SK-N-SH (cell line): ENCODE measurements at regions not wholly inside any gene's neighbourhood (a gene's known extent, or its start where the extent isn't known, plus 50 kb on each side); places are given as distances from the start of the nearest gene placed in this dataset.

Experiments used
- CTCF ChIA-PET: fragments of 300-600, 350-600 bp; formaldehyde crosslinking; extraction: SDS; loops from one replicate; lab custom pipeline; 2021; lab: Yijun Ruan, JAX
- POLR2A ChIA-PET: fragments of 350-600 bp; sonication (Branson Sonifier 250); formaldehyde crosslinking; extraction: SDS; loops from one replicate; lab custom pipeline; 2020; ENCODE audit warnings: antibody characterized with exemption, inconsistent platforms; lab: Yijun Ruan, JAX
- DNase-seq: peaks from one replicate; pipeline ENCODE4 v3.0.0; 2012
- H2AFZ ChIP-seq: fragments of 200-600 bp; sonication (generic); 2 replicates; pipeline ENCODE4 v1.8.1; 2016; ENCODE audit warnings: antibody characterized with exemption, mild to moderate bottlenecking, low read depth
- H3F3A ChIP-seq: fragments of 200-600 bp; sonication (generic); replicated peaks from 2 replicates; pipeline ENCODE3; 2016; ENCODE audit warnings: antibody characterized with exemption, mild to moderate bottlenecking; ENCODE audit not compliant: insufficient read depth
- H3K27ac ChIP-seq, 2 experiments: fragments of 200-500 bp in 1 of 2; fragments of 200-600 bp in 1 of 2; sonication (Bioruptor generic) in 1 of 2; sonication (generic), shearing (Covaris generic) in 1 of 2; 2 replicates each; pipeline versions ENCODE4 v1.5.1 to v1.6.1; 2014 to 2016; ENCODE audit warnings: low read depth in 2 of 2, inconsistent platforms in 1 of 2, low read length in 1 of 2, mild to moderate bottlenecking in 1 of 2, mixed read lengths in 1 of 2
- H3K27me3 ChIP-seq: fragments of 200-600 bp; sonication (generic), shearing (Covaris generic); 2 replicates; pipeline ENCODE4 v1.6.1; 2016; ENCODE audit warnings: mixed run types; ENCODE audit not compliant: insufficient read depth
- H3K36me3 ChIP-seq, 2 experiments: fragments of 200-500 bp in 1 of 2; fragments of 200-600 bp in 1 of 2; sonication (Bioruptor generic) in 1 of 2; sonication (generic) in 1 of 2; replicated peaks in 1 of 2; 2 replicates each; pipeline versions ENCODE3 to v1.5.1; 2014 to 2016; ENCODE audit warnings: low read length in 1 of 2, mild to moderate bottlenecking in 1 of 2; ENCODE audit not compliant: insufficient read depth in 2 of 2, control insufficient read depth in 1 of 2
- H3K4me1 ChIP-seq, 2 experiments: fragments of 200-500 bp in 1 of 2; fragments of 200-600 bp in 1 of 2; sonication (Bioruptor generic) in 1 of 2; sonication (generic), shearing (Covaris generic) in 1 of 2; 2 replicates each; pipeline versions ENCODE4 v1.5.1 to v1.6.1; 2014 to 2016; ENCODE audit warnings: low read depth in 1 of 2, low read length in 1 of 2, mixed run types in 1 of 2; ENCODE audit not compliant: insufficient read depth in 2 of 2, control insufficient read depth in 1 of 2
- H3K4me2 ChIP-seq: fragments of 200-600 bp; sonication (generic), shearing (Covaris generic); 2 replicates; pipeline ENCODE4 v1.6.1; 2017; ENCODE audit warnings: mixed run types
- H3K4me3 ChIP-seq, 2 experiments: fragments of 200-500 bp in 1 of 2; fragments of 200-600 bp in 1 of 2; sonication (Bioruptor generic) in 1 of 2; sonication (generic), shearing (Covaris generic) in 1 of 2; 2 replicates each; pipeline versions ENCODE4 v1.5.1 to v1.8.1; 2014 to 2016; ENCODE audit warnings: low read depth in 2 of 2, inconsistent platforms in 1 of 2, low read length in 1 of 2, mild to moderate bottlenecking in 1 of 2, mixed read lengths in 1 of 2, moderate library complexity in 1 of 2
- H3K79me2 ChIP-seq: fragments of 200-600 bp; sonication (generic); 2 replicates; pipeline ENCODE4 v1.8.1; 2017; ENCODE audit warnings: mild to moderate bottlenecking; ENCODE audit not compliant: insufficient read depth
- H3K9ac ChIP-seq: fragments of 200-600 bp; sonication (generic); 2 replicates; pipeline ENCODE4 v1.6.1; 2017; ENCODE audit warnings: mixed run types
- H3K9me2 ChIP-seq: fragments of 200-600 bp; sonication (generic); 2 replicates; pipeline ENCODE4 v1.6.1; 2017; ENCODE audit warnings: mixed run types
- H3K9me3 ChIP-seq: fragments of 200-600 bp; sonication (generic); 2 replicates; pipeline ENCODE4 v1.6.1; 2017; ENCODE audit warnings: mixed run types, mild to moderate bottlenecking, moderate library complexity
- H4K20me1 ChIP-seq: fragments of 200-600 bp; sonication (generic); 2 replicates; pipeline ENCODE4 v1.6.1; 2017; ENCODE audit warnings: mild to moderate bottlenecking, mixed run types; ENCODE audit not compliant: insufficient read depth
- CHD2 ChIP-seq: fragments of 150-350 bp; IDR thresholded peaks from 2 replicates; pipeline ENCODE4 v1.6.1; 2018; ENCODE audit warnings: low read length; ENCODE audit not compliant: partially characterized antibody
- CTCF ChIP-seq: fragments of 200-600 bp; sonication (generic); IDR thresholded peaks from 2 replicates; pipeline ENCODE4 v1.6.1; 2017; ENCODE audit warnings: antibody characterized with exemption, mild to moderate bottlenecking, moderate library complexity
- ELF1 ChIP-seq: IDR thresholded peaks from 2 replicates; pipeline ENCODE4 v1.4.0; 2012
- EP300 ChIP-seq, 2 experiments: IDR thresholded peaks; 2 replicates each; pipeline versions ENCODE4 v1.4.0 to v1.6.1; 2012; ENCODE audit warnings: borderline replicate concordance in 1 of 2, low read depth in 1 of 2, low read length in 1 of 2
- GATA2 ChIP-seq: sonication (generic); formaldehyde crosslinking; IDR thresholded peaks from 2 replicates; pipeline ENCODE4 v1.5.0; 2020; ENCODE audit warnings: mild to moderate bottlenecking, missing genetic modification reagents
- JUND ChIP-seq: IDR thresholded peaks from 2 replicates; pipeline ENCODE4 v1.4.0; 2012
- MAX ChIP-seq: IDR thresholded peaks from 2 replicates; pipeline ENCODE4 v1.4.0; 2012; ENCODE audit warnings: low read depth
- MEF2A ChIP-seq: IDR thresholded peaks from 2 replicates; pipeline ENCODE4 v1.4.0; 2012; ENCODE audit warnings: low read depth, borderline replicate concordance
- NFIC ChIP-seq: IDR thresholded peaks from 2 replicates; pipeline ENCODE4 v1.4.0; 2012; ENCODE audit warnings: borderline replicate concordance
- RXRA ChIP-seq: IDR thresholded peaks from 2 replicates; pipeline ENCODE4 v1.4.0; 2012; ENCODE audit warnings: low read depth, mild to moderate bottlenecking, borderline replicate concordance
- TAF1 ChIP-seq: IDR thresholded peaks from 2 replicates; pipeline ENCODE4 v1.6.1; 2012; ENCODE audit warnings: low read depth, mild to moderate bottlenecking, low read length, moderate library complexity, borderline replicate concordance
- USF1 ChIP-seq: IDR thresholded peaks from 2 replicates; pipeline ENCODE4 v1.4.0; 2012; ENCODE audit warnings: low read depth, borderline replicate concordance
- YY1 ChIP-seq: IDR thresholded peaks from 2 replicates; pipeline ENCODE4 v1.4.0; 2012; ENCODE audit warnings: low read depth, mild to moderate bottlenecking
- WGBS: methylation state at CpG from one replicate; pipeline ENCODE4 v1.1.6; 2017; ENCODE audit warnings: low lambda C conversion rate; 5-methylcytosine and 5-hydroxymethylcytosine counted together

- H3K4me1 ChIP-seq, result no peaks in the 10 kb centered on the region; a peak in 2 of 4 replicates
- H3K4me2 ChIP-seq, result no peak overlapping the region
- no peaks in the 10 kb centered on the region for H3K27me3 ChIP-seq
- H3K36me3 ChIP-seq, result no peaks in the 10 kb centered on the region
- no peaks in the 10 kb centered on the region for H3F3A ChIP-seq
- H3K9me3 ChIP-seq, result no peaks in the 10 kb centered on the region
- no peak overlapping the region for H3K9ac ChIP-seq
- DNase-seq, result no peak
- POLR2A ChIA-PET, result no interaction called here
- H3K4me3 ChIP-seq, result no peak overlapping the region
- H3K27ac ChIP-seq, result no peak overlapping the region
- WGBS, result 78% methylated on average over 1 of the region's 1 CpG
- TF ChIP-seq TAF1 (no peak), NFIC (no peak), MAX (no peak), EP300 (IDR thresholded peaks at IDR 0.05; ENCODE audit: borderline replicate concordance in 1 of 2, low read depth in 1 of 2, low read length in 1 of 2) (no peak), CTCF (no peak), MEF2A (no peak), YY1 (no peak), CHD2 (no peak), RXRA (no peak), USF1 (no peak)
- TF ChIP-seq, all 33 proteins: peak for 0
- H4K20me1 ChIP-seq, result no peaks in the 10 kb centered on the region
- H2AFZ ChIP-seq, result no peak overlapping the region
- CTCF ChIA-PET, result no interaction called here
- H3K9me2 ChIP-seq, result no peaks in the 10 kb centered on the region
- H3K79me2 ChIP-seq, result no peaks in the 10 kb centered on the region
Measured at GRCh38 chr4:141921293-141921692, 284.9 kb downstream of the IL15 start.

- Histone ChIP-seq H3K27ac (no peak overlapping the region), H3K4me3 (no peak overlapping the region), H4K20me1 (no peaks in the 10 kb centered on the region), H3K9me2 (no peaks in the 10 kb centered on the region), H3K4me1 (peaks cover 0 to 5% of the 10 kb centered on the region in 2 experiments; a peak in 2 of 4 replicates), H3K4me2 (no peak overlapping the region), H3K9ac (no peak overlapping the region), H3F3A (no peaks in the 10 kb centered on the region), H3K79me2 (no peaks in the 10 kb centered on the region), H3K9me3 (no peaks in the 10 kb centered on the region), H3K27me3 (no peaks in the 10 kb centered on the region), H3K36me3 (no peaks in the 10 kb centered on the region), H2AFZ (no peak overlapping the region)
- WGBS, result 88% methylated on average over 2 of the region's 2 CpGs
- CTCF ChIA-PET, result no interaction called here
- no peak for DNase-seq
- POLR2A ChIA-PET, result no interaction called here
- no peak for TF ChIP-seq GATA2 (CRISPR knock-in tag)
- no peak for TF ChIP-seq ELF1
- TF ChIP-seq RXRA, result no peak
- no peak for TF ChIP-seq JUND
Measured at GRCh38 chr4:141922236-141922635, 285.9 kb downstream of the IL15 start.
